ENCODE measurements at regions not wholly inside any gene's neighbourhood (a gene's known extent, or its start where the extent isn't known, plus 50 kb on each side); places are given as distances from the start of the nearest gene placed in this dataset.

DNA sequence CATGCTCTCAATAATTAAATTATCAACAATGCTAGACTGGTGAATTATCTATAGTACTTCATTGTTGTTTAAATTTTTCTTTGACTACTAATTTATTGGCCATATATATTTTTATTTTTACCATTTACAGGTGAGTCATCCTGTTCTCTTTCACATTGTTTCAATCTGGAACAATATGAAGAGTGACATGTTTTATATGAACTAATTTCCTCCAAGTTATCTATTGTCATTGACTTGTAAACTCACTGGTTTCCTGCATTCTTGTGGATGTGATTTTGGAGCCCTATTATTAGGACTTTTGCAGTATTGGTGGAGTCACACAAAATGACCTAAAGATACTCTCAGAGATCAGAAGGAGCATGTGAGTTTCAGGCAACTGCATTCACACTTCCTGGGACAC is 297.7 kb downstream of the AEBP2 start:
- ChIA-PET CTCF (interaction anchor here (1.0 kb wide), 1 partner anchor 12 kb away, joined by 3 read pairs; no protein-coding TSS in a partner anchor), POLR2A (no interaction called here)
- TF ChIP-seq, protein P1, sequence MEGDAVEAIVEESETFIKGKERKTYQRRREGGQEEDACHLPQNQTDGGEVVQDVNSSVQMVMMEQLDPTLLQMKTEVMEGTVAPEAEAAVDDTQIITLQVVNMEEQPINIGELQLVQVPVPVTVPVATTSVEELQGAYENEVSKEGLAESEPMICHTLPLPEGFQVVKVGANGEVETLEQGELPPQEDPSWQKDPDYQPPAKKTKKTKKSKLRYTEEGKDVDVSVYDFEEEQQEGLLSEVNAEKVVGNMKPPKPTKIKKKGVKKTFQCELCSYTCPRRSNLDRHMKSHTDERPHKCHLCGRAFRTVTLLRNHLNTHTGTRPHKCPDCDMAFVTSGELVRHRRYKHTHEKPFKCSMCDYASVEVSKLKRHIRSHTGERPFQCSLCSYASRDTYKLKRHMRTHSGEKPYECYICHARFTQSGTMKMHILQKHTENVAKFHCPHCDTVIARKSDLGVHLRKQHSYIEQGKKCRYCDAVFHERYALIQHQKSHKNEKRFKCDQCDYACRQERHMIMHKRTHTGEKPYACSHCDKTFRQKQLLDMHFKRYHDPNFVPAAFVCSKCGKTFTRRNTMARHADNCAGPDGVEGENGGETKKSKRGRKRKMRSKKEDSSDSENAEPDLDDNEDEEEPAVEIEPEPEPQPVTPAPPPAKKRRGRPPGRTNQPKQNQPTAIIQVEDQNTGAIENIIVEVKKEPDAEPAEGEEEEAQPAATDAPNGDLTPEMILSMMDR (IDR thresholded peaks at IDR 0.05; ENCODE audit: control extremely low read depth, extremely low read depth, low read depth, missing control alignments): no peak

DNA sequence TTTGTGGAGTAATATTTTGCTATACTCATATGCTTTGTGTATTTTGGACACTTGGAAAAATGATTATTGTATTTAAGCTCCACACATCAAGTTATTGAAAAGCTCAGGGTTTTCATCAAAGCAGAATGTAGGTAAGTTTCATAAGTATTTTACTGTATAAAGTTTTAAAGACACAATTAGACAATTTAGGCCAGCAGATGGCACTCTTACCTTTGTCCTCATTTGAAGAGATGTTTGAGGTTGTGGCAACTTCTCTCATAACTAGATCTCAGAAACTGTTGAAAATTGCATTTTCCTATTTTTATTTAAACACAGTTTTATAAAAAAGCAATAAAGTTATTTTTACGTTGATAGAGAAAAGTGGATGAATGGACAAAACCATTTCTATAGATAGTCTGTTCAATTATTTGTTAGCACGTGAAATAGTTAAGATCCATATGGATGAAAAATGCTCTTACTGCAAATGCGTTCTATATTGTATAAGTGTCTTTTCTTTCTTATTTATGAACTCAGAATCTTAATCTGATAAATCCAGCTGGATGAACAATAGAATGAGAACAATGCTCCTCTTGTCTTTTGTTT is 300.0 kb downstream of the AEBP2 start:
- peak; percentile 45 for DNase-seq (ENCODE audit: extremely low spot score)
- ChIA-PET CTCF (interaction anchor here (0.6 to 2.5 kb wide), 14 partner anchors 10 to 506 kb away, joined by 3 to 16 read pairs (median 4); no protein-coding TSS in a partner anchor), POLR2A (no interaction called here)
- TF ChIP-seq, protein P1 (IDR thresholded peaks at IDR 0.05; ENCODE audit: control extremely low read depth, extremely low read depth, low read depth, missing control alignments): peak; percentile 59

More for the DNA sequence above, 297.7 kb downstream of the AEBP2 start:
- DNase-seq (ENCODE audit: extremely low spot score): no peak

DNA sequence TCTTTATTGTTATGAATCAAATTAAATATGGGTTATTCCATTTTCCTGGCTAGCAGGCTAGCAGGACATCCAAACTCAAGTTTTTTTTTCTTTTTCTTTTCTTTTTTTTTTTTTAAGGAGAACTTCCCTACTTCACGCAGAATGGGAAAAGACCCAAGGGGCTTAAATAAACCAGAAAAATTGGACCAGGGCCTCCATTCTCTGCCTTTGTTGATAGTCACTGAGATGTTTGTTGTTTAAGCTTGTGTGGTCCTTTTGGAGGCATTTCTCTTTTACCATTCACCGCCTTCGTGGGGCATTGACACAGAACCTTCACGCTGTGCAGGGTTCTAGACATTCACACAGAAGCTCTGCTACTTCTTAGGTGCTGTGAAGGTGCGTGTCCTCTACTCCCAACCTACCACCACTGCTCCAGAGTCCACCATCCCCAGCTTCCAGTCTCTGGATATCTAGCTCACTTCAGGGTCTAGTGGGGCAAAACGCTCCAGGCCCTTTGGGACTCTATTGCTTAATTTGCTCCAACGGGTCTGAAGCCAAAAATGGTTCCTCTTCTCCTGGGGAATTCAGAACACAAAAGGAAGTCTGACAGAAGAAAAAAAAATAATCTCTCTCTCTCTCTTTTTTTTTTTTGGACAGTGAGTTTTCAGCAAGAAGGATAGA is 301.3 kb downstream of the AEBP2 start:
- TF ChIP-seq, protein P1 (IDR thresholded peaks at IDR 0.05; ENCODE audit: control extremely low read depth, extremely low read depth, low read depth, missing control alignments): no peak
- ChIA-PET CTCF (interaction anchor here (0.8 to 2.5 kb wide), 8 partner anchors 8 to 480 kb away, joined by 3 to 16 read pairs (median 6); no protein-coding TSS in a partner anchor), POLR2A (no interaction called here)
- DNase-seq (ENCODE audit: extremely low spot score): no peak

DNA sequence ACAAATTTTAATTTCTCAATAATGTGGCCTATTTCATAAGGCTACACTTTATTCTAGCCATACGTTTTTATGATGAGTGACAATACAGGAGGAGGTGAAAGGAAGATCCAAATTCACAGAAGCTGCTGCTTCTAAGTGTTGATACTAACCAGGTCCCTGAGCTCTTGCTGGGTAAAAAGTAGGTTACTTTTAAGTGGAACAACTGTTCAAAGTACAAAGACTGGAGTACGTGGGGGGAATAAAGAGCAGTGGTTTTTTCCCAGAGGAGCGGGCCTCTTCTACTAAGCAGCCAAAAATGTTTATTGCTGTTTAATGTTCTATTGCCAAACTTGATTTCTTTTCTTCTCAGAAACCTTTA is 301.8 kb downstream of the AEBP2 start:
- ChIA-PET CTCF (interaction anchor here (1.0 to 2.5 kb wide), 3 partner anchors 17 to 153 kb away, joined by 3 to 11 read pairs (median 7); no protein-coding TSS in a partner anchor), POLR2A (no interaction called here)
- TF ChIP-seq, protein P1 (IDR thresholded peaks at IDR 0.05; ENCODE audit: control extremely low read depth, extremely low read depth, low read depth, missing control alignments): no peak
- DNase-seq (ENCODE audit: extremely low spot score): no peak

DNA sequence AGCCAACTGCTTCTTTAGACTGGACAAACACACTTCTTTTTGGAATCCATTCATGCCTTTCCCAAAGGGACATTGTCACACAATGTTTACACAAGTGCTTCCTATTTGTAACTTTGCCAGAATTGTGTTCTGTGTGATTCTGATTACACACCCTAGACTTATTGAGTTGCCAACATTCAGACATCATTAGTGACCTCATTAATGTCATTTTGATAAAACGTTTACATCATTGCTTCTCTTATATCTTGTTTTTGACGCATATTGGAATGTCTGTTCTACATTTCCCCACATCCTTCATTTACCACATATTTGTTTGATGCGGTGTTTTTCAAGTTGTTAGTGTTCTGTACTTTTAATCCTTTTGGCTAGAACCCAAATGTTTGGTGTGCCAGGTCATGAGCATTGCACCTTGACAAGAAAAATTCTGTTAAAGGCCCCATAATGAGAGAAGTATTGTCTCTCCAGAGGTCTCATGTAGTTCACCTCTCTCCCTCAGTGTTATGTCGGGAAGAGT is 305.5 kb downstream of the AEBP2 start:
- no peak for DNase-seq (ENCODE audit: extremely low spot score)
- TF ChIP-seq, protein P1 (IDR thresholded peaks at IDR 0.05; ENCODE audit: control extremely low read depth, extremely low read depth, low read depth, missing control alignments): no peak
- ChIA-PET POLR2A (no interaction called here), CTCF (no interaction called here)

DNA sequence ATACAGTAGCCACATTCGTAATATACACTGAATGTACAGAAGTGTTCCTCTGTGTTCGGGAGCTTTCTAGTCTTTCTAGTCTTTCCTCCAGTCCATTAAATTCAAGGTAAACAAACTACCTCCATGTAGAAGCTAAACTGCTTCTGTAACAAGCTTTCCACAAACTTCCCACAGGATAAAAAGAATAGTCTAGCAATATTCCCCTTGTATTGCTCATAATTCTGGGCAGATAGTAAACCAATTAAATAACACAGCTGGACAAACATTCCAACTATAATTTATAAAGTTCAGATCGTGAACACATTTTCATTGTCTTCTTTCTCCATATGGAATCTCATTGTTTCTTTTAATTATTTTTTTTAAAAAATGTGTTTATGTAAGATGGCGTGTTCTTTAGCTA is 307.2 kb downstream of the AEBP2 start:
- DNase-seq (ENCODE audit: extremely low spot score): no peak
- ChIA-PET CTCF (interaction anchor here (1.2 to 3.4 kb wide), 2 partner anchors 11 kb away, joined by 3 to 10 read pairs; no protein-coding TSS in a partner anchor), POLR2A (no interaction called here)
- TF ChIP-seq, protein P1 (IDR thresholded peaks at IDR 0.05; ENCODE audit: control extremely low read depth, extremely low read depth, low read depth, missing control alignments): no peak

Data from GM10248 (cell line).